ENCODE measurements at regions not wholly inside any gene's neighbourhood (a gene's known extent, or its start where the extent isn't known, plus 50 kb on each side); places are given as distances from the start of the nearest gene placed in this dataset.

- no peak for TF ChIP-seq EZH2 (IDR thresholded peaks at IDR 0.05)
- no peak for TF ChIP-seq POLR2AphosphoS5 (IDR thresholded peaks at IDR 0.05; ENCODE audit: borderline replicate concordance, low read depth, low read length)
- no peak for TF ChIP-seq FOXP2 (optimal IDR thresholded peaks at IDR 0.05; ENCODE audit: control extremely low read depth, extremely low read length, insufficient read depth)
Measured at GRCh38 chr13:73701160-73701559, 433.0 kb downstream of the KLF12 start.

Measured in SK-N-MC (cell line).